ENCODE measurements at regions not wholly inside any gene's neighbourhood (a gene's known extent, or its start where the extent isn't known, plus 50 kb on each side); places are given as distances from the start of the nearest gene placed in this dataset.

GRCh38 chr5:160511280-160511929 is 89.8 kb downstream of the PTTG1 start:
- no peak overlapping the region for H3K4me2 ChIP-seq (ENCODE audit: insufficient read depth, low read length)
- no peak overlapping the region for H3K4me3 ChIP-seq (ENCODE audit: insufficient read depth, low read length)
- no peak for DNase-seq (ENCODE audit: insufficient read length, low spot score, missing footprints)
- no peak overlapping the region for H3K27ac ChIP-seq (ENCODE audit: low read depth, low read length)
- H4K20me1 ChIP-seq (ENCODE audit: insufficient read depth, low read length), result no peaks in the 10 kb centered on the region
- H3K27me3 ChIP-seq (ENCODE audit: insufficient read depth, low read length), result no peaks in the 10 kb centered on the region
- peaks cover 20% of the 10 kb centered on the region for H3K4me1 ChIP-seq (ENCODE audit: insufficient read depth, low read length)
- no peaks in the 10 kb centered on the region for H3K79me2 ChIP-seq (ENCODE audit: insufficient read depth, low read length)
- no peaks in the 10 kb centered on the region for H3K36me3 ChIP-seq (ENCODE audit: insufficient read depth, low read length)
- no peak overlapping the region for H2AFZ ChIP-seq (ENCODE audit: low read length)
- TF ChIP-seq, protein P1, sequence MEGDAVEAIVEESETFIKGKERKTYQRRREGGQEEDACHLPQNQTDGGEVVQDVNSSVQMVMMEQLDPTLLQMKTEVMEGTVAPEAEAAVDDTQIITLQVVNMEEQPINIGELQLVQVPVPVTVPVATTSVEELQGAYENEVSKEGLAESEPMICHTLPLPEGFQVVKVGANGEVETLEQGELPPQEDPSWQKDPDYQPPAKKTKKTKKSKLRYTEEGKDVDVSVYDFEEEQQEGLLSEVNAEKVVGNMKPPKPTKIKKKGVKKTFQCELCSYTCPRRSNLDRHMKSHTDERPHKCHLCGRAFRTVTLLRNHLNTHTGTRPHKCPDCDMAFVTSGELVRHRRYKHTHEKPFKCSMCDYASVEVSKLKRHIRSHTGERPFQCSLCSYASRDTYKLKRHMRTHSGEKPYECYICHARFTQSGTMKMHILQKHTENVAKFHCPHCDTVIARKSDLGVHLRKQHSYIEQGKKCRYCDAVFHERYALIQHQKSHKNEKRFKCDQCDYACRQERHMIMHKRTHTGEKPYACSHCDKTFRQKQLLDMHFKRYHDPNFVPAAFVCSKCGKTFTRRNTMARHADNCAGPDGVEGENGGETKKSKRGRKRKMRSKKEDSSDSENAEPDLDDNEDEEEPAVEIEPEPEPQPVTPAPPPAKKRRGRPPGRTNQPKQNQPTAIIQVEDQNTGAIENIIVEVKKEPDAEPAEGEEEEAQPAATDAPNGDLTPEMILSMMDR (IDR thresholded peaks at IDR 0.05; ENCODE audit: extremely low read depth, low read depth, low read length), result no peak
- no peaks in the 10 kb centered on the region for H3K9me3 ChIP-seq (ENCODE audit: low read depth, low read length)

All from osteoblast (primary cell).